PFSK-1 (cell line): ENCODE measurements at regions not wholly inside any gene's neighbourhood (a gene's known extent, or its start where the extent isn't known, plus 50 kb on each side); places are given as distances from the start of the nearest gene placed in this dataset.

Experiments used
- FOXP2 ChIP-seq: optimal IDR thresholded peaks from 2 replicates; pipeline ENCODE3; 2011; ENCODE audit warnings: borderline replicate concordance, control low read depth, inconsistent platforms; ENCODE audit not compliant: insufficient read depth; ENCODE audit errors: extremely low read length, extremely low read depth
- POLR2AphosphoS5 ChIP-seq: IDR thresholded peaks from 2 replicates; pipeline ENCODE4 v1.6.1; 2012; ENCODE audit warnings: low read depth, mild to moderate bottlenecking, control low read depth, low read length, moderate library complexity
- REST ChIP-seq, 2 experiments: IDR thresholded peaks; 2 replicates each; pipeline versions ENCODE4 v1.6.1 to v1.8.0; 2011 to 2012; ENCODE audit warnings: low read depth in 2 of 2, low read length in 2 of 2, control low read depth in 1 of 2, inconsistent platforms in 1 of 2, mild to moderate bottlenecking in 1 of 2, moderate library complexity in 1 of 2; ENCODE audit not compliant: insufficient read depth in 1 of 2
- SIN3A ChIP-seq: IDR thresholded peaks from 2 replicates; pipeline ENCODE4 v1.6.1; 2012; ENCODE audit warnings: mild to moderate bottlenecking, low read length, moderate library complexity, borderline replicate concordance; ENCODE audit not compliant: insufficient read depth

- TF ChIP-seq SIN3A = no peak
- TF ChIP-seq REST (IDR thresholded peaks at IDR 0.05; ENCODE audit: insufficient read depth in 1 of 2, low read depth in 2 of 2, low read length in 2 of 2) = no peak
- no peak for TF ChIP-seq POLR2AphosphoS5
- TF ChIP-seq FOXP2 = no peak
Observed at GRCh38 chr5:61256474-61256873, 75.6 kb upstream of the ZSWIM6 start.
